ENCODE measurements at regions not wholly inside any gene's neighbourhood (a gene's known extent, or its start where the extent isn't known, plus 50 kb on each side); places are given as distances from the start of the nearest gene placed in this dataset.

DNA sequence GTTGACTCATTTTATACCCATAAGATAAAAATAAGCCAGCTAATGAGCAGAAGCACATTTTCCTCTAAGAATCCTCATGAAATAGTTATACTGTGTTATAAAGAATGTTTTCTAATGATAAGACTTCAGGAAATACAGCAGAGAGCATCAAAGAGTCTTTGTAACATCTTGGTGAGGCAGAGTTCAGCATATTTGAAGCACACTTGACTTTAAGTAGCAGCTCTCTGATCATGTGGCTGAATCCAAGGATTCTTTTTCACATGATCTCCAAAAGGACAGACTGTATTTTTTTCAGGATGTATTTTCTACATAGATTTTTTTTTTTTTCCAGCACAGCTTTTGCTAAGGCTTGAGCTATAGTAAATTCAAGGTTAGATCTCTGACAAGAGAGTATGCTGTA is 195.1 kb downstream of the SI start:
- Histone ChIP-seq H3K4me1 (ENCODE audit: insufficient read depth, low read length, poor library complexity, severe bottlenecking) (no peaks in the 10 kb centered on the region), H3K36me3 (ENCODE audit: insufficient read depth, low read length, poor library complexity, severe bottlenecking) (no peaks in the 10 kb centered on the region), H3K27me3 (replicated peaks; ENCODE audit: insufficient read depth, low read depth, low read length, poor library complexity) (no peaks in the 10 kb centered on the region), H3K9me3 (ENCODE audit: low read depth, low read length, poor library complexity, severe bottlenecking) (peaks cover 10% of the 10 kb centered on the region), H3K4me3 (ENCODE audit: low read depth, low read length, poor library complexity, severe bottlenecking) (no peak overlapping the region), H3K27ac (ENCODE audit: low read depth, low read length, poor library complexity, severe bottlenecking) (no peak overlapping the region)
- ChIA-PET POLR2A (ENCODE audit: low non-redundant PET) (no interaction called here), CTCF (interaction anchor here (0.6 kb wide), 1 partner anchor 18 kb away, joined by 3 read pairs; no protein-coding TSS in a partner anchor)
- no peak for TF ChIP-seq EZH2 (IDR thresholded peaks at IDR 0.05; ENCODE audit: borderline replicate concordance, low read depth, low read length, poor library complexity, severe bottlenecking)
- TF ChIP-seq, protein P1, sequence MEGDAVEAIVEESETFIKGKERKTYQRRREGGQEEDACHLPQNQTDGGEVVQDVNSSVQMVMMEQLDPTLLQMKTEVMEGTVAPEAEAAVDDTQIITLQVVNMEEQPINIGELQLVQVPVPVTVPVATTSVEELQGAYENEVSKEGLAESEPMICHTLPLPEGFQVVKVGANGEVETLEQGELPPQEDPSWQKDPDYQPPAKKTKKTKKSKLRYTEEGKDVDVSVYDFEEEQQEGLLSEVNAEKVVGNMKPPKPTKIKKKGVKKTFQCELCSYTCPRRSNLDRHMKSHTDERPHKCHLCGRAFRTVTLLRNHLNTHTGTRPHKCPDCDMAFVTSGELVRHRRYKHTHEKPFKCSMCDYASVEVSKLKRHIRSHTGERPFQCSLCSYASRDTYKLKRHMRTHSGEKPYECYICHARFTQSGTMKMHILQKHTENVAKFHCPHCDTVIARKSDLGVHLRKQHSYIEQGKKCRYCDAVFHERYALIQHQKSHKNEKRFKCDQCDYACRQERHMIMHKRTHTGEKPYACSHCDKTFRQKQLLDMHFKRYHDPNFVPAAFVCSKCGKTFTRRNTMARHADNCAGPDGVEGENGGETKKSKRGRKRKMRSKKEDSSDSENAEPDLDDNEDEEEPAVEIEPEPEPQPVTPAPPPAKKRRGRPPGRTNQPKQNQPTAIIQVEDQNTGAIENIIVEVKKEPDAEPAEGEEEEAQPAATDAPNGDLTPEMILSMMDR (conservative IDR thresholded peaks at IDR 0.05; ENCODE audit: low read depth, low read length) = no peak
- DNase-seq (ENCODE audit: low spot score) = no peak
- no TSS peak for BruUV-seq (replicated peaks)
- intact Hi-C loops (cut with micrococcal nuclease; ENCODE audit: unreplicated experiment) = no loop called here

DNA sequence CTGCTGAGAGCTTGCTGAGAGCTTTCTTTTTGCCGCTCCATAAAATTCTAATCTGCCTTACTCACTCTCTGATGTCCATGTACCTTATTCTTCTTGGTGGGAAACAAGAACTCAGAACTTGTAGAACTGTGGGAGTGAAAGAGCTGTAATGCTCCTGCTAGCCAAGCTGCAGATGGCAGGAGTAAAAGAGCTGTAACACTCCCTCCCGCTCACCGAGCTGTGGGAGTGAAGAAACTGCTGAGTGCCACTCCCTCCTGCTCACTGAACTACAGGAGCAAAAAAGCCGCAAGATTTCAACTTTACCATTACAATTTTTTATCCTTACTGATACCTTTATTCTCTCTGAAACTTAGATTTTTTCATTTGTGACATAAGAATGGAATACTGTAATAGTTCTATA is 199.1 kb downstream of the SI start:
- DNase-seq (ENCODE audit: low spot score) = no peak
- H3K27ac ChIP-seq (ENCODE audit: low read depth, low read length, poor library complexity, severe bottlenecking) = no peak overlapping the region
- TF ChIP-seq EZH2 (IDR thresholded peaks at IDR 0.05; ENCODE audit: borderline replicate concordance, low read depth, low read length, poor library complexity, severe bottlenecking) = no peak
- TF ChIP-seq, protein P1 (conservative IDR thresholded peaks at IDR 0.05; ENCODE audit: low read depth, low read length) = no peak
- intact Hi-C loops (cut with micrococcal nuclease; ENCODE audit: unreplicated experiment) = no loop called here
- H3K4me1 ChIP-seq (ENCODE audit: insufficient read depth, low read length, poor library complexity, severe bottlenecking) = no peaks in the 10 kb centered on the region
- no TSS peak for BruUV-seq (replicated peaks)
- no peaks in the 10 kb centered on the region for H3K27me3 ChIP-seq (replicated peaks; ENCODE audit: insufficient read depth, low read depth, low read length, poor library complexity)
- ChIA-PET POLR2A (ENCODE audit: low non-redundant PET) (no interaction called here), CTCF (no interaction called here)
- H3K4me3 ChIP-seq (ENCODE audit: low read depth, low read length, poor library complexity, severe bottlenecking) = no peak overlapping the region
- H3K36me3 ChIP-seq (ENCODE audit: insufficient read depth, low read length, poor library complexity, severe bottlenecking) = no peaks in the 10 kb centered on the region
- H3K9me3 ChIP-seq (ENCODE audit: low read depth, low read length, poor library complexity, severe bottlenecking) = no peaks in the 10 kb centered on the region

DNA sequence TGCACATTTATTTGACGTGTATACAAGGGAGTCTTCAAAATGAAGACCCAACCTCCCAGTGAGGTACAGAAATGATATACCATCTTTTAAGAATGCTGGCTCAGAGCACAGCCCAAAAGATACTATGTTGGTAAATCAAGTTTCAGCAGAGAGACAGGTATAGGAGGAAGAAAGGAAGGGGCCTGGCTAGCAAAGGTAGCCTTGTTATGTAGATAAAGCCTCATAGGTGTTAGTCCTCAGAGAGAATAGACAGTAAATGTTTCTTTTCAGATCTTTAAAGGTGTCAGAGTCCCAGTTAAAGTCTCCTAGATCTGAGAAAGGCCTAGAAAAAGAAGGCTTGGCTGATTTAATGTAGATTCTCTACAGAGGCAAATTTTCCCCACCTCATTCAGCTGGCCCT is 213.8 kb downstream of the SI start:
- no peak overlapping the region for H3K27ac ChIP-seq (ENCODE audit: low read depth, low read length, poor library complexity, severe bottlenecking)
- no peaks in the 10 kb centered on the region for H3K9me3 ChIP-seq (ENCODE audit: low read depth, low read length, poor library complexity, severe bottlenecking)
- no peak for TF ChIP-seq EZH2 (IDR thresholded peaks at IDR 0.05; ENCODE audit: borderline replicate concordance, low read depth, low read length, poor library complexity, severe bottlenecking)
- TF ChIP-seq, protein P1 (conservative IDR thresholded peaks at IDR 0.05; ENCODE audit: low read depth, low read length) = no peak
- H3K36me3 ChIP-seq (ENCODE audit: insufficient read depth, low read length, poor library complexity, severe bottlenecking) = no peaks in the 10 kb centered on the region
- BruUV-seq (replicated peaks) = no TSS peak
- DNase-seq (ENCODE audit: low spot score) = no peak
- POLR2A ChIA-PET (ENCODE audit: low non-redundant PET) = no interaction called here
- intact Hi-C loops (cut with micrococcal nuclease; ENCODE audit: unreplicated experiment) = no loop called here
- H3K4me3 ChIP-seq (ENCODE audit: low read depth, low read length, poor library complexity, severe bottlenecking) = no peak overlapping the region
- CTCF ChIA-PET = no interaction called here
- no peaks in the 10 kb centered on the region for H3K27me3 ChIP-seq (replicated peaks; ENCODE audit: insufficient read depth, low read depth, low read length, poor library complexity)
- no peaks in the 10 kb centered on the region for H3K4me1 ChIP-seq (ENCODE audit: insufficient read depth, low read length, poor library complexity, severe bottlenecking)

Measured in A673 (cell line).